T-cell (primary cell): ENCODE measurements at regions not wholly inside any gene's neighbourhood (a gene's known extent, or its start where the extent isn't known, plus 50 kb on each side); places are given as distances from the start of the nearest gene placed in this dataset.
A peak's percentile ranks its signal among the peaks of the same experiment; 100 is the strongest.

ENCODE experiments used
- ATAC-seq, 4 experiments: fragments of 200-7000 bp in 3 of 4; fragments of 150-1000 bp in 1 of 4; cut with Tn5 transposase; replicated peaks in 1 of 4; 1 replicate in 3 of 4; 2 replicates in 1 of 4; pipeline ENCODE4 v1.10.0; 2021; ENCODE audit warnings: moderate library complexity in 3 of 4, mild to moderate bottlenecking in 2 of 4, moderate number of reproducible peaks in 1 of 4
- CTCF ChIA-PET, 2 donors: fragments of 300-600 bp; sonication (Branson Sonifier 250); formaldehyde crosslinking; loops; one replicate each; lab custom pipeline; 2022; ENCODE audit warnings: antibody characterized with exemption in 2 of 2; lab: Charles Lee
- POLR2A ChIA-PET, 2 donors: fragments of 300-600 bp; sonication (Branson Sonifier 250); formaldehyde crosslinking; loops; one replicate each; lab custom pipeline; 2022; ENCODE audit warnings: antibody characterized with exemption in 2 of 2; lab: Charles Lee
- DNase-seq, 35 experiments: peaks; one replicate each; pipeline versions ENCODE4 v3.0.0 to v3.0.0-alpha.2; 2013 to 2023
- H3K27ac ChIP-seq: one replicate; pipeline ENCODE4 v1.5.1; 2013; ENCODE audit warnings: low read length
- H3K27me3 ChIP-seq, 2 experiments: replicated peaks in 1 of 2; 1 replicate in 1 of 2; 2 replicates in 1 of 2; pipeline versions ENCODE4 v1.6.1 to v1.7.0; 2013; ENCODE audit warnings: low read length in 1 of 2, mixed read lengths in 1 of 2; ENCODE audit not compliant: control insufficient read depth in 2 of 2, insufficient read depth in 2 of 2; ENCODE audit errors: extremely low read depth in 1 of 2
- H3K36me3 ChIP-seq, 2 donors: 1 replicate in 1 of 2; 2 replicates in 1 of 2; pipeline versions ENCODE4 v1.6.1 to v1.7.0; 2013; ENCODE audit warnings: low read length in 1 of 2; ENCODE audit not compliant: control insufficient read depth in 2 of 2, insufficient read depth in 1 of 2; ENCODE audit errors: extremely low read depth in 1 of 2
- H3K4me1 ChIP-seq, 2 experiments: 1 replicate in 1 of 2; 2 replicates in 1 of 2; pipeline versions ENCODE4 v1.6.1 to v1.7.0; 2013; ENCODE audit warnings: low read length in 2 of 2, mixed read lengths in 1 of 2; ENCODE audit not compliant: insufficient read depth in 2 of 2, control insufficient read depth in 1 of 2; ENCODE audit errors: extremely low read depth in 1 of 2
- H3K4me3 ChIP-seq, 2 donors: 1 replicate in 1 of 2; 2 replicates in 1 of 2; pipeline versions ENCODE4 v1.5.1 to v1.7.0; 2013; ENCODE audit warnings: mild to moderate bottlenecking in 2 of 2, low read length in 1 of 2, moderate library complexity in 1 of 2; ENCODE audit not compliant: control insufficient read depth in 1 of 2; ENCODE audit errors: extremely low read depth in 1 of 2
- H3K9me3 ChIP-seq: 2 replicates; pipeline ENCODE4 v1.7.0; 2013
- H3K27ac Mint-ChIP-seq, 2 donors: one replicate each; pipeline ENCODE4 v1.8.0; 2020 to 2021; ENCODE audit warnings: mild to moderate bottlenecking in 2 of 2, mixed read lengths in 2 of 2
- H3K27me3 Mint-ChIP-seq, 2 donors: one replicate each; pipeline ENCODE4 v1.8.0; 2021 to 2022; ENCODE audit warnings: mixed read lengths in 2 of 2
- H3K36me3 Mint-ChIP-seq: one replicate; pipeline ENCODE4 v1.8.0; 2021; ENCODE audit warnings: mixed read lengths
- H3K4me1 Mint-ChIP-seq, 3 donors: one replicate each; pipeline ENCODE4 v1.8.0; 2020 to 2022; ENCODE audit warnings: mixed read lengths in 3 of 3, mild to moderate bottlenecking in 1 of 3
- H3K4me3 Mint-ChIP-seq, 3 donors: one replicate each; pipeline ENCODE4 v1.8.0; 2020 to 2022; ENCODE audit warnings: mild to moderate bottlenecking in 3 of 3, mixed read lengths in 3 of 3, moderate library complexity in 3 of 3
- H3K9me3 Mint-ChIP-seq, 3 donors: one replicate each; pipeline ENCODE4 v1.8.0; 2020 to 2022; ENCODE audit warnings: mixed read lengths in 3 of 3
- WGBS: methylation state at CpG from one replicate; pipeline ENCODE4 v1.1.5; 2013; ENCODE audit warnings: missing lambda C conversion rate; ENCODE audit not compliant: insufficient coverage; 5-methylcytosine and 5-hydroxymethylcytosine counted together

- ATAC-seq (no peak), DNase-seq (no peak)
- no peak overlapping the region for H3K4me3 ChIP-seq
- no peaks in the 10 kb centered on the region for H3K36me3 Mint-ChIP-seq
- peaks cover 0 to 5% of the 10 kb centered on the region in 2 experiments for H3K27me3 ChIP-seq
- no peaks in the 10 kb centered on the region for H3K36me3 ChIP-seq
- no peak overlapping the region for H3K27ac ChIP-seq
- POLR2A ChIA-PET: no interaction called here
- H3K9me3 Mint-ChIP-seq: no peaks in the 10 kb centered on the region
- no peaks in the 10 kb centered on the region for H3K4me1 ChIP-seq
- H3K4me3 Mint-ChIP-seq: no peak overlapping the region
- H3K9me3 ChIP-seq: no peaks in the 10 kb centered on the region
- H3K27me3 Mint-ChIP-seq: peaks cover 5 to 19% of the 10 kb centered on the region in 2 donors
- WGBS: 58% methylated on average over 2 of the region's 4 CpGs
- CTCF ChIA-PET: no interaction called here
- H3K27ac Mint-ChIP-seq: no peak overlapping the region
- H3K4me1 Mint-ChIP-seq: peaks cover 0 to 4% (median 0%) of the 10 kb centered on the region in 3 donors
These were observed 353.2 kb upstream of the PKDCC start for GRCh38 chr2:41694536-41695049.

- no peaks in the 10 kb centered on the region for H3K9me3 Mint-ChIP-seq
- Histone ChIP-seq H3K4me1 (no peaks in the 10 kb centered on the region), H3K4me3 (no peak overlapping the region), H3K9me3 (no peaks in the 10 kb centered on the region), H3K36me3 (no peaks in the 10 kb centered on the region), H3K27me3 (peaks cover 0 to 5% of the 10 kb centered on the region in 2 experiments), H3K27ac (no peak overlapping the region)
- ChIA-PET POLR2A (no interaction called here), CTCF (no interaction called here)
- DNase-seq (no peak), ATAC-seq (no peak)
- peaks cover 0 to 4% (median 0%) of the 10 kb centered on the region in 3 donors for H3K4me1 Mint-ChIP-seq
- WGBS: 75% methylated on average over 5 of the region's 8 CpGs
- no peak overlapping the region for H3K4me3 Mint-ChIP-seq
- H3K27ac Mint-ChIP-seq: no peak overlapping the region
- no peaks in the 10 kb centered on the region for H3K36me3 Mint-ChIP-seq
- H3K27me3 Mint-ChIP-seq: peaks cover 11 to 24% of the 10 kb centered on the region in 2 donors
These were observed 352.4 kb upstream of the PKDCC start for GRCh38 chr2:41695198-41696113.

GRCh38 chr2:41697389-41697788 is 350.4 kb upstream of the PKDCC start:
- no peak for DNase-seq
- no peak overlapping the region for H3K4me3 ChIP-seq
- CTCF ChIA-PET: no interaction called here
- no peak for ATAC-seq
- Mint-ChIP-seq H3K4me3 (no peak overlapping the region), H3K27ac (no peak overlapping the region), H3K36me3 (no peaks in the 10 kb centered on the region), H3K4me1 (peaks cover 0 to 4% (median 0%) of the 10 kb centered on the region in 3 donors), H3K27me3 (peaks cover 11 to 24% of the 10 kb centered on the region in 2 donors), H3K9me3 (no peaks in the 10 kb centered on the region)
- WGBS: 95% methylated on average over 34 of the region's 36 CpGs
- peaks cover 0 to 2% of the 10 kb centered on the region in 2 experiments for H3K27me3 ChIP-seq
- no peaks in the 10 kb centered on the region for H3K9me3 ChIP-seq
- H3K36me3 ChIP-seq: no peaks in the 10 kb centered on the region
- POLR2A ChIA-PET: no interaction called here
- no peaks in the 10 kb centered on the region for H3K4me1 ChIP-seq
- no peak overlapping the region for H3K27ac ChIP-seq

GRCh38 chr2:41698678-41699422 is 349.0 kb upstream of the PKDCC start:
- Mint-ChIP-seq H3K4me1 (peaks cover 0 to 4% (median 0%) of the 10 kb centered on the region in 3 donors), H3K36me3 (no peaks in the 10 kb centered on the region), H3K9me3 (no peaks in the 10 kb centered on the region), H3K27me3 (peaks cover 11 to 24% of the 10 kb centered on the region in 2 donors), H3K27ac (no peak overlapping the region), H3K4me3 (no peak overlapping the region)
- no peak for ATAC-seq
- CTCF ChIA-PET: interaction anchor here (1.4 to 2.4 kb wide), 2 partner anchors 13 to 1785 kb away, joined by 3 to 8 read pairs; no protein-coding TSS in a partner anchor
- Histone ChIP-seq H3K27ac (no peak overlapping the region), H3K9me3 (no peaks in the 10 kb centered on the region), H3K4me1 (no peaks in the 10 kb centered on the region), H3K36me3 (no peaks in the 10 kb centered on the region), H3K27me3 (peaks cover 0 to 2% of the 10 kb centered on the region in 2 experiments), H3K4me3 (no peak overlapping the region)
- DNase-seq: peak in 7 of 35 experiments; percentile 1 to 21 (median 4)
- POLR2A ChIA-PET: no interaction called here
- 78% methylated on average over 6 of the region's 18 CpGs for WGBS

- Mint-ChIP-seq H3K4me3 (no peak overlapping the region), H3K36me3 (no peaks in the 10 kb centered on the region), H3K9me3 (no peaks in the 10 kb centered on the region), H3K27ac (no peak overlapping the region), H3K27me3 (peaks cover 11 to 17% of the 10 kb centered on the region in 2 donors), H3K4me1 (peaks cover 0 to 4% (median 0%) of the 10 kb centered on the region in 3 donors)
- H3K4me3 ChIP-seq: no peak overlapping the region
- no peaks in the 10 kb centered on the region for H3K36me3 ChIP-seq
- ChIA-PET CTCF (interaction anchor here in 1 of 2 donors (0.6 kb wide), 1 partner anchor 228 kb away, joined by 3 read pairs; no protein-coding TSS in a partner anchor), POLR2A (no interaction called here)
- no peaks in the 10 kb centered on the region for H3K9me3 ChIP-seq
- H3K27me3 ChIP-seq: peaks cover 0 to 2% of the 10 kb centered on the region in 2 experiments
- no peaks in the 10 kb centered on the region for H3K4me1 ChIP-seq
- H3K27ac ChIP-seq: no peak overlapping the region
- DNase-seq (no peak), ATAC-seq (no peak)
- WGBS: no CpG with 5 or more reads among the region's 3 CpGs
These were observed 346.6 kb upstream of the PKDCC start for GRCh38 chr2:41701231-41701630.

- Histone ChIP-seq H3K27ac (no peak overlapping the region), H3K4me3 (no peak overlapping the region), H3K9me3 (no peaks in the 10 kb centered on the region), H3K4me1 (no peaks in the 10 kb centered on the region), H3K27me3 (peaks cover 0 to 2% of the 10 kb centered on the region in 2 experiments), H3K36me3 (no peaks in the 10 kb centered on the region)
- DNase-seq: no peak
- Mint-ChIP-seq H3K27ac (no peak overlapping the region), H3K36me3 (no peaks in the 10 kb centered on the region), H3K4me1 (peaks cover 0 to 4% (median 0%) of the 10 kb centered on the region in 3 donors), H3K27me3 (peaks cover 8 to 9% of the 10 kb centered on the region in 2 donors), H3K9me3 (no peaks in the 10 kb centered on the region), H3K4me3 (no peak overlapping the region)
- CTCF ChIA-PET: no interaction called here
- no peak for ATAC-seq
- WGBS: 80% methylated on average over 1 of the region's 2 CpGs
- POLR2A ChIA-PET: no interaction called here
These were observed 344.7 kb upstream of the PKDCC start for GRCh38 chr2:41703123-41703522.
